ENCODE measurements at regions not wholly inside any gene's neighbourhood (a gene's known extent, or its start where the extent isn't known, plus 50 kb on each side); places are given as distances from the start of the nearest gene placed in this dataset.

- no peak for TF ChIP-seq NFIC (IDR thresholded peaks at IDR 0.05)
- no peak for TF ChIP-seq TAF1 (IDR thresholded peaks at IDR 0.05; ENCODE audit: low read depth)
- TF ChIP-seq, protein P1, sequence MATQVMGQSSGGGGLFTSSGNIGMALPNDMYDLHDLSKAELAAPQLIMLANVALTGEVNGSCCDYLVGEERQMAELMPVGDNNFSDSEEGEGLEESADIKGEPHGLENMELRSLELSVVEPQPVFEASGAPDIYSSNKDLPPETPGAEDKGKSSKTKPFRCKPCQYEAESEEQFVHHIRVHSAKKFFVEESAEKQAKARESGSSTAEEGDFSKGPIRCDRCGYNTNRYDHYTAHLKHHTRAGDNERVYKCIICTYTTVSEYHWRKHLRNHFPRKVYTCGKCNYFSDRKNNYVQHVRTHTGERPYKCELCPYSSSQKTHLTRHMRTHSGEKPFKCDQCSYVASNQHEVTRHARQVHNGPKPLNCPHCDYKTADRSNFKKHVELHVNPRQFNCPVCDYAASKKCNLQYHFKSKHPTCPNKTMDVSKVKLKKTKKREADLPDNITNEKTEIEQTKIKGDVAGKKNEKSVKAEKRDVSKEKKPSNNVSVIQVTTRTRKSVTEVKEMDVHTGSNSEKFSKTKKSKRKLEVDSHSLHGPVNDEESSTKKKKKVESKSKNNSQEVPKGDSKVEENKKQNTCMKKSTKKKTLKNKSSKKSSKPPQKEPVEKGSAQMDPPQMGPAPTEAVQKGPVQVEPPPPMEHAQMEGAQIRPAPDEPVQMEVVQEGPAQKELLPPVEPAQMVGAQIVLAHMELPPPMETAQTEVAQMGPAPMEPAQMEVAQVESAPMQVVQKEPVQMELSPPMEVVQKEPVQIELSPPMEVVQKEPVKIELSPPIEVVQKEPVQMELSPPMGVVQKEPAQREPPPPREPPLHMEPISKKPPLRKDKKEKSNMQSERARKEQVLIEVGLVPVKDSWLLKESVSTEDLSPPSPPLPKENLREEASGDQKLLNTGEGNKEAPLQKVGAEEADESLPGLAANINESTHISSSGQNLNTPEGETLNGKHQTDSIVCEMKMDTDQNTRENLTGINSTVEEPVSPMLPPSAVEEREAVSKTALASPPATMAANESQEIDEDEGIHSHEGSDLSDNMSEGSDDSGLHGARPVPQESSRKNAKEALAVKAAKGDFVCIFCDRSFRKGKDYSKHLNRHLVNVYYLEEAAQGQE (IDR thresholded peaks at IDR 0.05; ENCODE audit: low read depth), result no peak
- TF ChIP-seq ZBTB7A (IDR thresholded peaks at IDR 0.05; ENCODE audit: low read depth), result no peak
- no peak for TF ChIP-seq EP300 (IDR thresholded peaks at IDR 0.05; ENCODE audit: borderline replicate concordance)
- TF ChIP-seq, protein P2, sequence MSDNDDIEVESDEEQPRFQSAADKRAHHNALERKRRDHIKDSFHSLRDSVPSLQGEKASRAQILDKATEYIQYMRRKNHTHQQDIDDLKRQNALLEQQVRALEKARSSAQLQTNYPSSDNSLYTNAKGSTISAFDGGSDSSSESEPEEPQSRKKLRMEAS (IDR thresholded peaks at IDR 0.05), result no peak
- TF ChIP-seq CREB1 (IDR thresholded peaks at IDR 0.05; ENCODE audit: low read depth), result no peak
- TF ChIP-seq YY1 (IDR thresholded peaks at IDR 0.05; ENCODE audit: low read depth), result no peak
- no peak for TF ChIP-seq RAD21 (IDR thresholded peaks at IDR 0.05; ENCODE audit: low read depth)
- TF ChIP-seq FOXM1 (IDR thresholded peaks at IDR 0.05; ENCODE audit: borderline replicate concordance, low read depth), result no peak
- TF ChIP-seq TCF12 (IDR thresholded peaks at IDR 0.05; ENCODE audit: low read depth), result no peak
- TF ChIP-seq CEBPB (IDR thresholded peaks at IDR 0.05), result no peak
- TF ChIP-seq, protein P3, sequence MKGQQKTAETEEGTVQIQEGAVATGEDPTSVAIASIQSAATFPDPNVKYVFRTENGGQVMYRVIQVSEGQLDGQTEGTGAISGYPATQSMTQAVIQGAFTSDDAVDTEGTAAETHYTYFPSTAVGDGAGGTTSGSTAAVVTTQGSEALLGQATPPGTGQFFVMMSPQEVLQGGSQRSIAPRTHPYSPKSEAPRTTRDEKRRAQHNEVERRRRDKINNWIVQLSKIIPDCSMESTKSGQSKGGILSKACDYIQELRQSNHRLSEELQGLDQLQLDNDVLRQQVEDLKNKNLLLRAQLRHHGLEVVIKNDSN (IDR thresholded peaks at IDR 0.05), result no peak
- TF ChIP-seq EGR1 (IDR thresholded peaks at IDR 0.05), result no peak
- no peak for TF ChIP-seq TEAD4 (IDR thresholded peaks at IDR 0.05)
These were observed 1788.0 kb upstream of the NUDT12 start for GRCh38 chr5:105350486-105351140.

- TF ChIP-seq FOXM1 (IDR thresholded peaks at IDR 0.05; ENCODE audit: borderline replicate concordance, low read depth), result no peak
- TF ChIP-seq, protein P1 (IDR thresholded peaks at IDR 0.05; ENCODE audit: low read depth), result no peak
- no peak for TF ChIP-seq TCF12 (IDR thresholded peaks at IDR 0.05; ENCODE audit: low read depth)
- TF ChIP-seq TEAD4 (IDR thresholded peaks at IDR 0.05), result no peak
- no peak for TF ChIP-seq RAD21 (IDR thresholded peaks at IDR 0.05; ENCODE audit: low read depth)
- no peak for TF ChIP-seq CEBPB (IDR thresholded peaks at IDR 0.05)
- no peak for TF ChIP-seq ZBTB7A (IDR thresholded peaks at IDR 0.05; ENCODE audit: low read depth)
- TF ChIP-seq YY1 (IDR thresholded peaks at IDR 0.05; ENCODE audit: low read depth), result no peak
- no peak for TF ChIP-seq NFIC (IDR thresholded peaks at IDR 0.05)
- TF ChIP-seq CREB1 (IDR thresholded peaks at IDR 0.05; ENCODE audit: low read depth), result no peak
- no peak for TF ChIP-seq EP300 (IDR thresholded peaks at IDR 0.05; ENCODE audit: borderline replicate concordance)
These were observed 1769.0 kb upstream of the NUDT12 start for GRCh38 chr5:105331558-105331957.

DNA sequence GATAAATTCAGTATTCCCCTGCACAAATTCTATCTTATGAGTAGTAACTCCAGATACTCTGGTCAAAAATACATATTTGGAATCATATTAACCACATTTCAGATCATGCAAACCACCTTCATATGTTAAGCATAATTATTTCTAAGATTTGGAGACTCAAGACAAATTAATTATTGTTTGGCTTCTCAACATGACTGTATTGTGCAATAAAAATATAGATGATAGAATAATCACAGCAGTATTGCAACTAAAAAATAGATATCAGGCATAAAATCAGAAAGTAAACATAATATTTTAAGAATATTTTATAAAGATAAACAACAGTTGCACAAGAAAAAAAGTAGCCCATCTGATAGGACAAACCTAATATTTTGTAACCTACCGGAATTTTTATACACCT lies 1767.6 kb upstream of the NUDT12 start:
- TF ChIP-seq ZBTB7A (IDR thresholded peaks at IDR 0.05; ENCODE audit: low read depth) (no peak), CREB1 (IDR thresholded peaks at IDR 0.05; ENCODE audit: low read depth) (no peak), YY1 (IDR thresholded peaks at IDR 0.05; ENCODE audit: low read depth) (no peak), FOXM1 (IDR thresholded peaks at IDR 0.05; ENCODE audit: borderline replicate concordance, low read depth) (no peak), NFIC (IDR thresholded peaks at IDR 0.05) (no peak), CEBPB (IDR thresholded peaks at IDR 0.05) (no peak), EGR1 (IDR thresholded peaks at IDR 0.05) (no peak), TAF1 (IDR thresholded peaks at IDR 0.05; ENCODE audit: low read depth) (no peak), EP300 (IDR thresholded peaks at IDR 0.05; ENCODE audit: borderline replicate concordance) (no peak), TCF12 (IDR thresholded peaks at IDR 0.05; ENCODE audit: low read depth) (no peak), RAD21 (IDR thresholded peaks at IDR 0.05; ENCODE audit: low read depth) (no peak), TEAD4 (IDR thresholded peaks at IDR 0.05) (no peak)
- TF ChIP-seq, protein P3 (IDR thresholded peaks at IDR 0.05), result no peak
- TF ChIP-seq, protein P2 (IDR thresholded peaks at IDR 0.05), result no peak
- TF ChIP-seq, protein P1 (IDR thresholded peaks at IDR 0.05; ENCODE audit: low read depth), result no peak

- TF ChIP-seq YY1 (IDR thresholded peaks at IDR 0.05; ENCODE audit: low read depth), result no peak
These were observed 1742.3 kb upstream of the NUDT12 start for GRCh38 chr5:105304859-105305258.
